Right atrium auricular region (tissue), 2 donors: ENCODE measurements at regions not wholly inside any gene's neighbourhood (a gene's known extent, or its start where the extent isn't known, plus 50 kb on each side); places are given as distances from the start of the nearest gene placed in this dataset.

Experiments
- DNase-seq: peaks from one replicate; pipeline ENCODE4 v3.0.0-alpha.2; 2019; ENCODE audit warnings: low spot score
- H3K27ac ChIP-seq, 2 donors: fragments of 200-600 bp; sonication (generic); 1 replicate in 1 of 2; 2 replicates in 1 of 2; pipeline ENCODE4 v1.5.1; 2016 to 2019
- H3K27me3 ChIP-seq, 2 donors: fragments of 200-600 bp; sonication (generic); one replicate each; pipeline versions ENCODE4 v1.5.1 to v1.6.0; 2017 to 2019
- H3K36me3 ChIP-seq: fragments of 200-600 bp; sonication (generic); one replicate; pipeline ENCODE4 v1.5.1; 2016
- H3K4me1 ChIP-seq, 2 donors: fragments of 200-600 bp; sonication (generic); one replicate each; pipeline versions ENCODE4 v1.5.1 to v1.6.0; 2017 to 2019
- H3K4me3 ChIP-seq, 2 donors: fragments of 200-600 bp; sonication (generic); 1 replicate in 1 of 2; 2 replicates in 1 of 2; pipeline ENCODE4 v1.5.1; 2017 to 2019; ENCODE audit warnings: mild to moderate bottlenecking in 1 of 2, moderate library complexity in 1 of 2
- H3K9me3 ChIP-seq, 2 donors: fragments of 200-600 bp; sonication (generic); one replicate each; pipeline ENCODE4 v1.5.1; 2019
- TF ChIP-seq, protein P1 (sequence below), 2 donors: fragments of 200-600 bp; sonication (generic); IDR thresholded peaks; one replicate each; pipeline ENCODE4 v1.5.1; 2019; ENCODE audit warnings: antibody characterized with exemption in 2 of 2

GRCh38 chr5:90307322-90307721, 102.2 kb downstream of the CETN3 start:
- Histone ChIP-seq H3K27ac (no peak overlapping the region), H3K9me3 (no peaks in the 10 kb centered on the region), H3K4me3 (no peak overlapping the region), H3K4me1 (no peaks in the 10 kb centered on the region), H3K27me3 (no peaks in the 10 kb centered on the region), H3K36me3 (no peaks in the 10 kb centered on the region)
- DNase-seq = no peak
- TF ChIP-seq, protein P1, sequence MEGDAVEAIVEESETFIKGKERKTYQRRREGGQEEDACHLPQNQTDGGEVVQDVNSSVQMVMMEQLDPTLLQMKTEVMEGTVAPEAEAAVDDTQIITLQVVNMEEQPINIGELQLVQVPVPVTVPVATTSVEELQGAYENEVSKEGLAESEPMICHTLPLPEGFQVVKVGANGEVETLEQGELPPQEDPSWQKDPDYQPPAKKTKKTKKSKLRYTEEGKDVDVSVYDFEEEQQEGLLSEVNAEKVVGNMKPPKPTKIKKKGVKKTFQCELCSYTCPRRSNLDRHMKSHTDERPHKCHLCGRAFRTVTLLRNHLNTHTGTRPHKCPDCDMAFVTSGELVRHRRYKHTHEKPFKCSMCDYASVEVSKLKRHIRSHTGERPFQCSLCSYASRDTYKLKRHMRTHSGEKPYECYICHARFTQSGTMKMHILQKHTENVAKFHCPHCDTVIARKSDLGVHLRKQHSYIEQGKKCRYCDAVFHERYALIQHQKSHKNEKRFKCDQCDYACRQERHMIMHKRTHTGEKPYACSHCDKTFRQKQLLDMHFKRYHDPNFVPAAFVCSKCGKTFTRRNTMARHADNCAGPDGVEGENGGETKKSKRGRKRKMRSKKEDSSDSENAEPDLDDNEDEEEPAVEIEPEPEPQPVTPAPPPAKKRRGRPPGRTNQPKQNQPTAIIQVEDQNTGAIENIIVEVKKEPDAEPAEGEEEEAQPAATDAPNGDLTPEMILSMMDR (IDR thresholded peaks at IDR 0.05) = no peak

DNA sequence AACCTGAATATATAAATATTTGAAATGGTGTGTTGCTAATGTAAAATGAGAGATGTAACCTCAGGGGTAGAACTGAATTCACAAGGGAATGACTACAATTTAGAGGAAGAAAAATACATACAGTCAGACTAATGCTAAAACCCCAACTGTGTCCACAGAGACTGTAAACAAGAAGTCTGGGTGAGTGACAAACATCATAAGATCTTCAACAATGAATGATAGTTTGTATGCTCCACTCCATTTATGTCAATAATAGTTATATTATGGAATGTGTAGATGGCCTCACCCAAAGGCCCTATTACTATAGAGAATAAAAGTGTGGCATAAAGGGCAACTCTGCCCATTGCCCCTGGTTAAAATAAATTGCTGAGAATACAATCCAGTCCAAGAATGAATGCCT, 102.9 kb downstream of the CETN3 start:
- TF ChIP-seq, protein P1 (IDR thresholded peaks at IDR 0.05) = no peak
- no peaks in the 10 kb centered on the region for H3K9me3 ChIP-seq
- H3K4me3 ChIP-seq = no peak overlapping the region
- DNase-seq = no peak
- H3K36me3 ChIP-seq = no peaks in the 10 kb centered on the region
- H3K27me3 ChIP-seq = no peaks in the 10 kb centered on the region
- H3K27ac ChIP-seq = no peak overlapping the region
- no peaks in the 10 kb centered on the region for H3K4me1 ChIP-seq

- DNase-seq = no peak
- no peaks in the 10 kb centered on the region for H3K4me1 ChIP-seq
- H3K27ac ChIP-seq = no peak overlapping the region
- H3K27me3 ChIP-seq = no peaks in the 10 kb centered on the region
- no peaks in the 10 kb centered on the region for H3K36me3 ChIP-seq
- no peaks in the 10 kb centered on the region for H3K9me3 ChIP-seq
- no peak overlapping the region for H3K4me3 ChIP-seq
- TF ChIP-seq, protein P1 (IDR thresholded peaks at IDR 0.05) = no peak
These were observed 104.4 kb downstream of the CETN3 start for GRCh38 chr5:90305041-90305720.

GRCh38 chr5:90301248-90301647, 108.3 kb downstream of the CETN3 start:
- TF ChIP-seq, protein P1 (IDR thresholded peaks at IDR 0.05) = no peak
- Histone ChIP-seq H3K9me3 (no peaks in the 10 kb centered on the region), H3K36me3 (no peaks in the 10 kb centered on the region), H3K4me1 (no peaks in the 10 kb centered on the region), H3K4me3 (no peak overlapping the region), H3K27ac (no peak overlapping the region), H3K27me3 (no peaks in the 10 kb centered on the region)
- no peak for DNase-seq

GRCh38 chr5:90297045-90297764, 112.4 kb downstream of the CETN3 start:
- Histone ChIP-seq H3K4me3 (no peak overlapping the region), H3K36me3 (no peaks in the 10 kb centered on the region), H3K4me1 (no peaks in the 10 kb centered on the region), H3K9me3 (no peaks in the 10 kb centered on the region), H3K27ac (no peak overlapping the region), H3K27me3 (no peaks in the 10 kb centered on the region)
- TF ChIP-seq, protein P1 (IDR thresholded peaks at IDR 0.05) = no peak
- no peak for DNase-seq
